HG02588 (cell line): ENCODE measurements at regions not wholly inside any gene's neighbourhood (a gene's known extent, or its start where the extent isn't known, plus 50 kb on each side); places are given as distances from the start of the nearest gene placed in this dataset.
"Not testable (repeated sequence)": the region's sequence is repeated elsewhere in the genome, so short reads cannot be mapped to it uniquely, and the experiment has no call there.

Experiments used
- ATAC-seq: cut with Tn5 transposase; IDR thresholded peaks from one replicate; pipeline ENCODE4 v1.9.1; 2021; ENCODE audit warnings: mild to moderate bottlenecking, moderate library complexity; ENCODE audit not compliant: unreplicated experiment

DNA sequence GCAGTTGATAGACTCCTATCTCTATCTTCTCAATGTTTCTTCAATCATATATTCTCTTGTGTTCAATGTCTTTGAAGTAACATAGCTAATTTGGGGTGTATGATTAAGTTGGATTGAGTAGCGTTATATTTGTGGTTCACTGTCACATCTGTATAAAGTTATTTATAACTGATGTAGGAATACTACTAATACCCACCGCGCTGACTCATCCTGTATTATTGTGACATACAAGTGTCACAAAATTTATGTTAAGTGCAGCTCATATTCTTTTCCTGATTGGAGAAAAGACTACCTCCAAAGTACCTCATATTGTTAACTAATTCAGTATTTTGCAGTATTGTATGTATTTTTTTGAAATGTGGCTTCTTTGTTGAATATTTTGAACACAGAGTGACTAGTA lies 940.8 kb downstream of the SLC6A15 start:
- no peak for ATAC-seq

DNA sequence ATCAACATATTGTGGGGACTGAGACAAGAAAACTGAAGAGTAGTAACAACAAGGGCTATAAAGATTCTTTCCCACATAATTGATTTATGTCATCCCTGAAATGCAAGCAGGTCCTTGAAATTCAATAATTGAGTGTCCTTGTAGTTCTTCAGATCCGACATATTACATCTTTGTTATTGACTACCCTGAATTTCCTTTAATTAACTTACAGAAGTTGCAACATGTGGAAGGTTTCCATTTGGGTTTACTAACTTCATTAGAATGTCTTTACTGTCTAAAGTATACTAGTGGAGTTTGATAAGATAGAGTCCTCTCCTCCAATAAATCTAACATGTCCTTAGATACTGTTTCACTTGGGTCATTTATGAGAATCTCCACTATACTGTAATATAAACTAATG lies 951.8 kb downstream of the SLC6A15 start:
- ATAC-seq: no peak

DNA sequence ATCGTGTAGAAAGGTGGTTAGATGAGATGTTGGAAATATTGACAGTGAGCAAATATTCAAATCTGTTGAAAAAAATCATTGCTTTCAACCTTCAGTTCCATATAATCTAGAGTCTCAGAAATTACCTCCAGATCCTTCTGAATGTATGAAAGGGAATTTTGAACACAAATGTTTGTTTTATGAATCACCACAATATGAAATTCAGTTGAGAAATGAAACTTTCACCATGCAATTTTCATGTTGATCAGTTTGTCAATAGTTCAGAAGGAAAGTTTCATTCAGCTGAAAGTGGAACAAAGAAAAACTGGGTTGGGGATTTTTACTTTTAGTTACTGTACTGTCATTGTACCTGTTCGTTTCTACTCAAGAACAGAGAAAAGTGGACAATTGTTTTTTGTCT lies 953.6 kb downstream of the SLC6A15 start:
- ATAC-seq: no peak

DNA sequence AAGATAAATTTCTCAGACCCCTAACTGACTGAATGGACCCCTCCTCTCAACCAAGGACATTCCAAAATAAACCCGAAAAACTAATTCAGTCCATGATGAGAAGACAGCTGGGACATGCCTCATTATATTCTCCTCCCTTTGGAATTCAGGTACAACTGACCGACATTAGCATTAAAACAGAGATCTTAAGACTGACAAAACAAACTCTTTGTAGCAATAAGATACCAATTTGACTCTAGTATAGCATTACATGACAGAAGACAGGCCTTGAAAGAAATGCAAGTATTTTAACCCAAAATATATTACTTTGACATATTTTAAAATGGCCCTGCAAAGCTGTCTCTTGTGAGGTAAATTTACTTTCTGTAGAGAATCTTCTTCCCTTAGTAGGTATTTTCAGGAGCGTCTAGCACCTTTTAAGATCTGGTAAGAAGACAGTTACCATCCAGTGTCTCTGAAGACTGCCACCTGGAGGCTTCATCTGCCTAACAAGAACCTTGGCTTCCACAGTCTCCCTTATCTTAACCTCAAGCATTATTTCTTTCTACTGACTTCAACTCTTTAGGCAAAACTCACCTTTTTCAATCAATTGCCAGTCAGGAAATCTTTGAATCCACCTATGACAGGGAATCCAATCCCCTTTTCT lies 957.5 kb downstream of the SLC6A15 start:
- no peak for ATAC-seq

DNA sequence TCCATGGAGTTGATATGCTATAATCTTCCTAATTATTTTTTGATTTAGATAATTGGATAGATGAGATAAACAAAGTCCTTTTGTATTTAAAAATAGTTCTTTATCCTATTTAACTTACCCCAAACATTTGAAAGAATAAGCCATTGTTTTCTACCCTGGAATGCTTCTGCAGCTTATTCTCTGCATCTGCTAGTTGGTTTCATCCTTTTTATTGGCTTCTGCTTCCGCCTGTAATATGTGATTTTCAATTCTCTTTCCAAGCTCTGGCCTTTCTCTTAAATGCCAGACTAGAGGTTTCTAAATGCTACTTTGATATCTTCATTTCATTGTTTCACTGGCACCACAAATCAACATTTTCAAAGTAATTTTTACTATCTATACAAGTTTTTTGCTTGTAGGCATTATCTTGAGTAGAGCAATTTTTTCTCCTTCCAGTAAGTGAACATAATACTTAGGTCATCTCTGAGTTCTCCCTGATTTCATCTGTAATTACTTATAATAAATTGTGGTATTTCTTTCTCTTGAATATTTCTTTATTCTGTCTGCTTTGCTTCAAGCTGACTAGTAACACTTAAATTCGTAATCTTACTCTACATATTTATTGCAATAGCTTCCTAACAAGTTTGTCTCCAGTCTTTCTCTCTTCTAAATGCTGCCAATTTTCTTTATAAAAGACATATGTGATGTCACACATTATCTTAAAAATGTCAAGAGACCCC lies 958.4 kb downstream of the SLC6A15 start:
- no peak for ATAC-seq

DNA sequence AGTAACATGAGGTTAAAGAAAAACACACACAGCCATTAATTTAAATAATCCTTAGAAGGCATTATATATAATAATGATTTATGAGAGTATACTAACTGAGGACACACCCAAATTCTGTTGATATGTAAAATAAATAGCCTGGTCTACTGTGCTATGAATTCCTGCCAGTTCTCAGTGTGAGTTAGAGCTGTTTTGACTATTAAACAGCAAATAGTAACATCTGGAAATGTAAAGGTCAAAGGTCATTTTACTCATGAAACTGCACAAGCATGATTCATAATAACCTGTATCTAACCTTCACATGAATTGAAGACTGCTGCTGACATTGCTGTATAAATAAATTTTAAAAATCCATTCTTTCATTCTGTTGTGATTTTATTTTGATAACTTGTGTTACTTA lies 966.7 kb downstream of the SLC6A15 start:
- no peak for ATAC-seq

DNA sequence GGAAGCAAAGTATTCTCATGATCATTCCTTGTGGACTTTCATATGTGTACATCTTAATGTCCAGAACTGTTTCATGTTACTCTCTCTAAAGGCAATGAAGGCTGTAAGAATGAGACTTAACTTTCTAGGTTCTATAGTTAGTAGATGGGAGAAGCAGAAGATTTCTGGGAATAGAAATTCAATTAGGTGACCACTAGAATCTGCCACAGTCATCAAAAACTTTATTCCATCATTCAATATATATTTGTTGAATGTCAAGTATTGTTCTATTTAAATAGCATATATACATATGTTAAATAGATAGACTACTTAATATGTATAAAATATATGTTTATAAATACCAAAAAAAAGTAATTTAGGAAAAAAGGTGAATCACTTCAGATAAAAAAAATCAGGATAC lies 972.9 kb downstream of the SLC6A15 start:
- ATAC-seq: no peak

DNA sequence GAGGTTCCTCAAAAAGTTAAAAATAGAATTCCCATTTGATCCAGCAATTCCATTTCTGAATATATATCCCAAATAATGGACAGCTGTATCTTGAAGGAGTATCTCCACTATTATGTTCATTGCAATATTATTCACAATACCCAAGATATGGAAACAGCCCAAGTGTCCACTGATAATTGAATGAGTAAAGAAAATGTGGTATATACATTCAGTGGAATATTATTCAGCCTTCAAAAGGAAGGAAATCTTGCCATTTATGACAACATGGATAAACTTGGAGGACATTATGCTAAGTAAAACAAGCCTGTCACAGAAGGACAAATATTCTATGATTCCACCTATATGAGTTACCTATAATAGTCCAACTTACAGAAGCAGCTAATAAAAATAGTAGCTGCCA lies 979.0 kb downstream of the SLC6A15 start:
- no peak for ATAC-seq

DNA sequence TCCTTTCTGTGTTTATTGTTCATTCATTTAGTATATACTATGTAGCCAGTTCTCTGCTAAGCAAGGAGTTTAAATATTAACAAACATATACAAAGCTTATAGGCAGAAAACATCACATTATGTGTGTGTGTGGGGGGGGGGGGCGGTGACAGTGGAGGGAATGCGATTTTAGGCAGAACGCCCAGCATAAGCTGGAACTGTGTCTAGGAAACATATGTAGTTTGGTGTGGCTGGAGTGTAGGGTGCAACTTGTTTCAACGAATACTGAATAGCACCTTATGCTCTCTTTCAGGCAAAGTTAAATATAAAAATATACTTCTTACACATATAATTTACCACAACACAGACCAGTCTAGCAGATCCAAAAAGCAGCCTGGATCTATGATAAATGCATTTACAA lies 980.6 kb downstream of the SLC6A15 start:
- no peak for ATAC-seq

DNA sequence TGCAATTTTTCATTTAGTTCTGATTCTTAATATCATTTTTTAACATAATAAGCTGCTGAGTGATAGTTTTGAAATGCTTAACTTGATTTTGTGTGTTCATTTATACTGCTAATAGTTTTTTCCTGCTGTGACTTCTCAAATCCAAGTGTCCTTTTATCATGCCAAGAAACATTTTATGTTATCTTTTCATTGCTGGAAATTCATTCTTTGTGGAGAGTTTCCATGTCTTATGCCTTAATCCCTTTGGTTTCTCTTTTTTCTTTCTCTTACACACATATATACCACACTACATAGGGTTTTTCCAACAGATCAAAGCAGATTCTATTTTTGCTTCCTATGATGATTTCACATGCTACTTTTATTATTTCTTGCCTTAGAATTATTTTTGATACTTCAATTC lies 981.1 kb downstream of the SLC6A15 start:
- ATAC-seq: no peak

DNA sequence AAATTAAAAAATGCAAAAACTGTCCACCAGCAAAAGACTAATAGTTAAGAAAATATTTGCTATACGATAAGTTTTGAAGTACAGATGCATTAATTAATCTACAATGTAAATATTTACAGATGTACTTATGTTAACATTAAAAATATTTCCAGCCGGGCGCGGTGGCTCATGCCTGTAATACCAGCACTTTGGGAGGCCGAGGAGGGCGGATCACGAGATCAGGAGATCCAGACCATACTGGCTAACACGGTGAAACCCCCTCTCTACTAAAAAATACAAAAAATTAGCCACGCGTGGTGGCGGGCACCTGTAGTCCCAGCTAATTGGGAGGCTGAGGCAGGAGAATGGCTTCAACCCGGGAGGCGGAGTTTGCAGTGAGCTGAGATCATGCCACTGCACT lies 982.8 kb downstream of the SLC6A15 start:
- not testable (repeated sequence) for ATAC-seq

DNA sequence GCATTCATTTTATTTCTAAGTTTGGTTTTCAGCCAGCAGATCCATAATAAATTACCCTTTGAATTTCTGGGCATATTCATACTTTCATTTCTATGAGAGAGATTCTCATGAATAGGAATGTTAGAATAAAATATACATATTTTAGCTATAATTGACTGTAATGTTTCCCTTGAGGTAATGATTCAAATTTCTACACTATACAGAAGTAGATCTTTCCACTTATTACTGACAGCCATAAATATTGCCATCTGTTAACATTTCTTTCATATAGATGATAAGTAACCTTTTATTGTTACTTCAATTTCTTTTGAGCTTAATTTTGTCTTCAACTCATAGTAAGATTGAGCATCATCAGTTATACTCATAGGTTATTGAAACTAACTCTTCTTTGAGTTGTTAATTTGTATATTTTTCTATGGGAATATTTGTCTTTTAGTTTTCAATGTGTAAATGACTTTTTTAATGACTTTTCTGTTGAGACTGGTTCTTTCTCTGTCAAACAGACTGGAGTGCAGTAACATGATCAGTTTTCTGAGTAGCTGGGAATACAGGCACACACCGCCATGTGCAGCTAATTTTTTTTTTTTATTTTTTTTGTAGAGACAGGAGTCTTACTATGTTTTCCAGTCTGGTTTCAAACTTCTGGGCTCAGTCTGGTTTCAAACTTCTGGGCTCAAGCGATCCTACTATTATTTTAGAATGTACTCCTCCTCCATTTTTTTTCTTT lies 991.6 kb downstream of the SLC6A15 start:
- no peak for ATAC-seq

DNA sequence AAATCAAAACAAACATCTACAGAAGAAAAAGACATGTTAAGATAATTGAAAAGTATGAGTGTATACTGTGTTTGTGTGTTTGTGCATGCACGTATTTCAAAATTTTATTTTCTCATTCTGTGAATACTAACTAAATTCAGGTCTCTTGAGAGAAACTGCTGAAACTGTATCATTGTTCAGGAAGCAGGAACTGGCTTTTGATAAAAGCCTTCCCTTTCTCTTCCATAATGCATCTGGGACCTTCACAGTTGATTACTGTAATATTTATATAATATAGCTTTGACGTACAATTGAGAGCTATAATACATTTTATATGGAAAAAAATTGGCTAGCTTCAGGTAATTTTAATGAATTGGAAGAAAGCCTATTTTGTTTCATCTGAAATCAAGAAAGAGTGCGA lies 993.5 kb downstream of the SLC6A15 start:
- ATAC-seq: no peak

DNA sequence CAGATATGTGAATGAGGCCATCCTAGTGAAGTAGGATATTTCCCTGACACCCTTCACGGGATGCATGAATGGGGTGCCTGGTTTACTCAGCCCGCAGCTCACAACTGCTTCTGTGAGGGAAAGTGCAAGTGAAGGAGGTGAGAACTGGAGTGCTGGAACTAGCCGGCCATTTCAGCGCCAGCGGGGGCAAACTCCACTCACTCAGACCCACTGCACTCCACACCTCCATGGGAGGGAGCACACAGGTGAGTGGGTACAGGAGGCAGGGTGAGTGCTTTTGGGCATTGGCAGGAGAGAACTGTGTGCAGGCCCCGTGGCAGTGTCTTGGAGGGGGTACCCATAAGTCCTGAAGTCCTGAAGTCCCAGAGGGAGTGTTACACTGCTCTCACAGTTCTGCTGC lies 1008.4 kb downstream of the SLC6A15 start:
- no peak for ATAC-seq

DNA sequence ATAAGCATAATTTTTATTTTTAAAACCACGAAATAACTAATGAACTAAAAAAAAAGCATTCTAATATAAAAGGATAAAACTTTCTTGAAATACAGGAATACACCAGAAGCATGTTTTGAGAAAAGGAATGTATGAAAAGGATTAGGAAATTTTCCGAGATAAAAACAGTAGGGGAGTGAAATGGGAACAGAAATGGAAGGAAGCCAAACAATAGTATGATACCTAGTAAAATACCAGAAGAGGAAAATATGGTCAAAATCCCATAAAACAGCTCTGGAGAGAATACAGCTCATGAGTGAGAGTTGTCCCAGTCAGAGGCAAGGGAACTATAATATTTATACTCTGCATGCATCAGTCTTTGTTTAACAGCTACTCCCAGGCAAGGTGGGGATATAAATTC lies 1016.2 kb downstream of the SLC6A15 start:
- no peak for ATAC-seq

DNA sequence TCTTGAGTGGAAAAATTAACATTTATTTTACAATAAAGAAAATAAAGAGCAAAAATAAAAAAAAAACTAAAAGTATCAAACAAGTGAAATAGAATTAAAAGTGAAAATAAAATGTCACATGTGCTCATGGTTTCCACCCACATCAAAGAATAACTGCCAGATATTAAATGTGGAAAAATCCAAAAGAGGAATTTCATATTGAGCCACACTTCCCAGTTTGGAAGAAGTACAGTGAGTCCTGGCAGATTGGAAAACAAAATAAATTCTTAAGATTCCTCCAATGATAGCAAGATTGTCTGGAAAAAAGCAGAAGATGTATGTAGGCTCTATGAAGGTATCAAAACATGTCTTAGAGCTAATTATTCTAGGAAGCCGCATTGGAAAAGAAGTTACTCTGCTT lies 1019.5 kb downstream of the SLC6A15 start:
- no peak for ATAC-seq

DNA sequence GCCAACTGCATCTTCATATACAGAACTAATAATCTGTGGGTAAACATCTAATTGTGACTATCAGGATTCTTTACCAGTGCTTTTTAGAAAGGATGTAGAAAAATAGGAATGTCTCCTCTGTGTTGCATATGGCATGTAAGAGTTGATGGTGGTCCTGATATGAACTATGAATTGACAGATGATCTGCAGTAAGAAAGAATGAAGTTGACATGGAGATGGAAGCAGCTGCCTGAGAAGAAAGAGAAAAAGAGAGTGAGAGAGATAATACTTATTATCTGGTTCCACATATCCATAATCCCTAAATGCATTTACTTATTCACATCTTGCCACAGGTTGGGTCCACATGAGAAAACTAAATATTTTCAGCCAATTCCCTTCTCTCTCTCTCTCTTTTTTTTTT lies 1022.9 kb downstream of the SLC6A15 start:
- no peak for ATAC-seq

DNA sequence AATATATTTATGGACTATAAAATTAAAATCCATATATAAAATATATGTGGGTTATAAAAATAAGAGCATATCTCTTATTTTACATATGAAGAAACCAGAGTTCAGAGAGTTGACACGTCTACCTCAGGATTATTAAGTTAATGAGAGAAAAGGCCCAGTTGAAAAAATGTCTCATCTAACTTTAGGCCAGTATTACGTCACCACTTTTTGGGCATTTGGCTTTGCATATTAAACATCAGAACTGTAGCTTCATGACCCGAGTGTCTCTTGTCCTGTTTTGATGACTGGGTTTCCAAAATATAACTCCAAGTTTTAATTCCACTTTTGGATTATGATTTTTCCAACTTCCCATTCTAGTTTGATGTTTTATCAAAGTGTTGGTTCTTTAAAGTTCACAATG lies 1026.1 kb downstream of the SLC6A15 start:
- ATAC-seq: no peak

DNA sequence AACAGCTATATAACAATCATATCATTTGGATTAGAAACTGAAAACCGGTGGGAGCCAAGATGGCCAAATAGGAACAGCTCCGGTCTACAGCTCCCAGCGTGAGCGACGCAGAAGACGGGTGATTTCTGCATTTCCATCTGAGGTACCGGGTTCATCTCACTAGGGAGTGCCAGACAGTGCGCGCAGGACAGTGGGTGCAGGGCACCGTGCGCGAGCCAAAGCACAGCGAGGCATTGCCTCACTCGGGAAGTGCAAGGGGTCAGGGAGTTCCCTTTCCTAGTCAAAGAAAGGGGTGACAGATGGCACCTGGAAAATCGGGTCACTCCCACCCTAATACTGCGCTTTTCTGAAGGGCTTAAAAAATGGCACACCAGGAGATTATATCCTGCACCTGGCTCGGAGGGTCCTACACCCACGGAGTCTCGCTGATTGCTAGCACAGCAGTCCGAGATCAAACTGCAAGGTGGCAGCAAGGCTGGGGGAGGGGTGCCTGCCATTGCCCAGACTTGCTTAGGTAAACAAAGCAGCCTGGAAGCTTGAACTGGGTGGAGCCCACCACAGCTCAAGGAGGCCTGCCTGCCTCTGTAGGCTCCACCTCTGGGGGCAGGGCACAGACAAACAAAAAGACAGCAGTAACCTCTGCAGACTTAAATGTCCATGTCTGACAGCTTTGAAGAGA lies 1041.5 kb downstream of the SLC6A15 start:
- ATAC-seq: not testable (repeated sequence)

DNA sequence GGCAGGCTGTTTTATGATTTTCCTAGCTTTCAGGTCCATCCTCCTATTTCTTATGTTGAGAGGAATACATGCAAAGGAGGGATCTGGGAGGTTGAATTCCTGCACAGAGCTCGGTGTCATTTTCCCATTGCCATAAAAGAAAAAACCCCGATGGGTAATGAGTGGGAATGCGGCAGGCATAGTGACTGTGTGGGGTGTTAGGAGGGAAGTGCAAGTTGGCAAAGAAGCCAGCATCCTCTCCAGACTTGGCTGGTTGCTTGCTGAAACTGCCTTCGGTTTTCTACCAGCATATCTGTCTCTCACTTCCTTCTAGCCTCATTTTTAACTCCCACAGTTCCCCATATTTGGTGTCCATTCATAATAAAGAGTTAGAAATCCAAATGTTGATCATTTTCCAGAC lies 1046.1 kb downstream of the SLC6A15 start:
- ATAC-seq: no peak

DNA sequence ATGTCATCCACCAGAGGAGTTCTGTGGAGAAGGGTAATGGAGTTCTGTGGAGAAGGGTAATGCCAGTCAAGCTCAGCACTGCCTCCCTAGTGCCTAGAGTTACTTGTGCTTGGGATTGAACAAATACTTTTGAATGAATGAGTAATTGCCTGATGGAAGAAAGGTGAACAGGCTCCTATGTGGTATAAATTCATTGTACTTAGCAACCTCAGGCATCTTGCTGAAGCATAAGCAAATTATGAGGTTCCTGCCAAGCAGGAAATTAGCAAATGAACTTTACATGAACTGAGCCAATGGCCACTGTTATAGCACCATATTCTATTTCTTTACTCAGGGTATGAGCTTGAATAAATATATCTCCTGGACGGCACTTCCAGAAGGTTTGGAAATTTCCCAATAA lies 1047.2 kb downstream of the SLC6A15 start:
- no peak for ATAC-seq

DNA sequence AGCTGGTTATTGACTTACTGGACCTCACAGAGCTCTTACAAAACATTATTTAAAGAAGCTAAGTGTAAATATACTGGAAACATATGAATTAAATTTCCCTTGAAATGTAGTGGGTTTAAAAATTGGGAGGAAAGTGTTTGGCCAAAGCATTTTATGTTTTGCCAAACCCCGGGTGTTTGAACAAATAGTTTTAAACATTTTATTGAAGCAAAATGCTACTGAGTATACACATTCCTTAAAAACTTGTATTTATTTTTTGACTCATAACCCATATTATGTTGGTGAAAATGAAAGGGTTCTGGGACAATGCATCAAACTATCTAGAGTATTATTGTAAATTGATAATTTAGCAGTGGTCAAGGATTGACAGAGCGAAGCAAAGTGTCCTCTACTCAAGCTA lies 1048.5 kb downstream of the SLC6A15 start:
- ATAC-seq: no peak
